ENCODE measurements at regions not wholly inside any gene's neighbourhood (a gene's known extent, or its start where the extent isn't known, plus 50 kb on each side); places are given as distances from the start of the nearest gene placed in this dataset.

DNA sequence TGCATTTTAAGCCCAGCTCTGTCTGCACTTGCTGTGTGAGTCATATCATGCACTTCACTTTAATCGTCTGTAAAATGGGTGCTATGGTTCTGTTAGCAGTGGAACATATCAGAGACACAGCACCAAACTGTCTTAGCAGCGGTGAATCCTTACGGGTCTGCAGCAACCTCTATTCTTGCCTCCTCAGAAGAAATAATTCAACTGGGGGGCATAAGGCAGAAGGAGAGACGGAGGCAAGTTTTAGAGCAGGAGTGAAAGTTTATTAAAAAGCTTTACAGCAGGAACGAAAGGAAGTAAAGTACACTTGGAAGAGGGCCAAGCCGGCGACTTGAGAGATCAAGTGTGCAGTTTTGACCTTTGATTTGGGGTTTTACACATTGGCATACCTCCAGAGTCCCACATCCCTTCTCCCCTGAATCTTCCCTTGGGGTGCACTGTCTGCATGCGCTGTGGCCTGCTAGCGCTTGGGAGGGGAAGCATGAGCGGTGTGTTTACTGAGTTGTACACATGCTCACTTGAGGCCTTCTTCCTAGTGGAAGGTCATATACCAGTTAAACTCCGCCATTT lies 109.8 kb downstream of the DDX1 start:
- no peak for DNase-seq

DNA sequence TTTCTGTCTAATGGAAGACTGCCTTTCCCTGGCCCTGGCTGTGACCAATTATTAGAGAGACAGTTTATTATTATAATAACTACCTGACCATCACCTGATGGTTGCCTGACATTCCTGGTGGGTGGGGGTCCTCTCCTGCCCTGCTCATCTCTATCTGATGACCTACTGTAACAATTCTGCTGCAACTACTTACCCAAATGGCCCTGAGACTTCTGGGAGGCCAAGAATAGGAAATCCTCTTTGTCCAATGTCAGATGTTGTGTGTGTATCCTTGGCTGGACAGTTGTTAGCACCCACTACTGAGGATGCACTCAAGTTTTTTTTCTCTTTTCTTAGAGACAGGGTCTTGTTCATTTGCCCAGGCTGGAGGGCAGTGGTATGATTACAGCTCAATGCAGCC lies 110.3 kb downstream of the DDX1 start:
- DNase-seq: no peak

DNA sequence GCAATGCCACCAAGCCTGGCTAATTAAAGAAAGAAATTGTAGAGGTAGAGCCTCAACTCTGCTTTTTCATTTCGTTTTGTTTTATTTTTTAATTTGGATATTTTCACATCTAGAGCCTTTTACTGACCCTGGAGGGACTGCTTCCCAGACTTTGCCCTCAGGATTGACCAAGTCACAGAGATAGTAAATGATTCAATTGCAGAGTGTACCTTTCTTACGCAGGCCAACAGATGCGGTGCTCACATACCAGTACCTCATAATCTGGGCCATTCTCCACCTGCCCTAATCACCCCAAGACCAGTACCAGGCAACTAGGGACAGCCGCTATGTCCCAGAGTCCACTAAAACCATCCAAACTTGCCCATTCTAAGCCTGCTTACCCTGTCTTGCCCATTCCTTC lies 110.8 kb downstream of the DDX1 start:
- DNase-seq: no peak

DNA sequence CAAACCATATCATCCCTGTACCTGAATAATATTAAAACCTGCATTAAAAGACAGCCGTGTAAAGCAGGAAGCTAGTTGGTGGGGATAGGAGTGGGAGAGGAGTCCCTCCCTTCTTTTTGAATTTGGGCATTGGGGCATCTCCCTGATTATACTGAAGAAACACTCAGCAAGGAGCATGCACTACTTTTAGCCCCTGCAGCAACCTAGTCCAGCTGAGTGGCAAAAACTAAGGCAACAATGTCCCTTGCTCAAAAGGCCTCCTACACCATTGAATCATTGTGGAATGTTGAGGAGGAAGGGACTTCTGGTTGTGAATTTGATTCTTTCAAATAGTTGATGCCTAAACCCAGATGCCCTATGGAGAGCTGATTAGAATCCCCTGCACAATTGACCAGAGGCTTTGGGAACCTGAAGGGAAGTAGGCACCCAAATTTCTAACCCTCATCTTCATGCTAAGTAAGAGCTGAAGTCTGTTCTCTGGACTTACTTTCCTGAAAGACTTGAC lies 111.7 kb downstream of the DDX1 start:
- no peak for DNase-seq

DNA sequence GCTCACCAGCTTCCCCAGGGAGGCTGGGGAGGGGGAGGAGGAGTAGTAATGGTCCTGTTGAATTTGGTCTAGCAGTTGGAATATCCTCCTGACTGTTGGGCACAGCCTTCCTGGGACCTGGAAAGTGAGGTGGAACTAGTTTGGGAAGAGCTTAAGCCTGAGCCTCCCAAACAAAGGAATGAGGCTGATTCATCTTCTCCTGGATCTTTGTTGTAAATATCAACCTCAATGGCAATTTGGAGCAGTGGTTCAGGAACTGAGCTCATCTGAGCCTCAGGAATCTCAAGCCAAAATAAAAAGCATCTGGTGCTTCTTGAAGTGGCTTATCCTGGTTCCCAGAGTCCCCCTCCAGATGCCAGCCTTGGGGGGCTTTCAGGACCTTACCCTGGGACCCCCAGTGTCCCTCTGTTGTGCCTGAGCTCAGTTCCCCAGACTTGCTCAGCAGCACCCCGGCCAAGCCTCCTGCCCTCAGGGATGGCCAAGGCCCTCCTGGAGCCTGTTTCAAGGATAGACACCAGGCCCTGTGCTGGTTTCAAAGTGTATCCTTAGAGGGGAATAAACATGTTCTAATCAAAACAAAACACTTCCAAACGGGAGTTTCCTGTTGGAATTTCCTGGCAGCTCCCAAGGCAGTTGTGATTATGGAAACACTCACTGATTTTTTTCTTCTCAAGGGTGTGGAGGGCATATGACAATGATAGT lies 112.6 kb downstream of the DDX1 start:
- DNase-seq: peak in 1 of 2 donors; percentile 19

DNA sequence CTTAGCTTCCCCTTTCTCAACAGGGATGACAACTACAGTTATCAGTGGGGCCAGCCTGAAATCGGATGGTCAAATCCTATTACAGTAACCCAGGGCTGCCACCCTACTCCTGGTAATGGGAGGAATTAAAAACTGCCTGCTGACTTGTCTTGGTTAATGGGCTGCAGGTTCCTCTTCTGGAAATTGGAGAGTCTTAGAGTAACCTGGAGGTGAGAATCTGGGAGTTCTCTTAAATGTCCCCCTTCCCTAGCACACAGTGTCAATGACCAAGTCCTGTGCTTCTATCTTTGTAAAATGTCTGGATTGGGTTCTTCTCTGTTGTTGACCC lies 113.1 kb downstream of the DDX1 start:
- DNase-seq: no peak

DNA sequence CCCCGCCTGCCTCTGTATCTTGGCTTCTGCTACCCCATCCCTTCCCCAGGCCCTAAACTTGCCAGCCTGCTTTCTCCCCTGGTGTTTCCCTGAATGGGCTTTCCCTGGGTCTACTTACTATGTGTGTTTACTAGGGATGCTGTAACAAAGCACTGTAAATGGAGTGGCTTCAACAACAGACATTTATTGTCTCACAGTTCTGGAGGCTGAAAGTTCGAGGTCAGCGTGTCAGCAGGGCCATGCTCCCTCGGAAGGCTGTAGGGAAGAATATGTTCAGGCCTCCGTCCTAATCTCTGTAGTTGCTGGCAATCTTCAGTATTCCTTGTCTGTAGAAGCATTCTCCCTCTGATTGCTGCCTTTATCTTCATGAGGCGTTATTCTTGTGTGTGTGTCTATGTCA lies 113.6 kb downstream of the DDX1 start:
- DNase-seq: no peak

DNA sequence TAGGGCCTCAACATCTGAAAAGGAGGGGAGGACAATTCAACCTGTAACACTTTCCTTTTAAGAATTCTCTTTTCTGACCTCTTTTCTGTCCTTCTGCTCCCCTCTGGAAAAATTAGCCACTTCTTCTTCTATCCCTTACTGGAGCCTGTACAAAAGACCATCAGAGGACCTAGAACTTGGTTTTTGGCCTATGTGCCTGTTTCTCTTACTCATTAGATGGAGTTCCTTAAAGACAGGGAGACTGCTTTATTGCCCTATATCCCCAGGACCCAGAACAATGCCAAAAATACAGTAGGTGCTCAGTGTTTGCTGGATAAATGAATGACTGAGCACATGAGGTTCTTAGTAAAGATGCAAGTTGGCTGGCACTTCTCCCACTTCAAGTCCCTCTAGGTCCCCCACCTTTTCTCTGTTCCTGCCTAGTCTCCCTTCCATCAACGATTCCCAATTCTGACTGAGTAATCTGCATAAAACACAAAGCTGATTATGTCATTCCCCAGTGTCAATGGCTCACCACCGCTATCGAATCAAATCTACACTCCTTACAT lies 114.2 kb downstream of the DDX1 start:
- DNase-seq: no peak

DNA sequence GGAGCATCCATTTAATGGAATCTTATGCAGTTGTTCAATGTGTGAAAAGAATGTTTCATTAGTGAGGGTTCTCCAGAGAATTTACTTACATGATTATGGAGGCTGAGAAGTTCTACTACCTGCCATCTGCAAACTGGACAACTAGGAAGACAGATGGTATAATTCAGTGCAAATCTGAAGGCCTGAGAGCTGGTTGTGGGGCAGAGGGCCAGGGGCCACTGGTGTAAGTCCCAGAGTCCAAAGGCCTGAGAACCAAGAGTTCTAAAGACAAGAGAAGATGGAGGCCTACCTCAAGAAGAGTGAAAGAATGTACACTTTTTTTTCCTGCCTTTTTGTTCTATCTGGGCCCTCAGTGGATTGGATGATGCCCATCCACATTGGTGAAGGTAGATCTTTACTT lies 114.8 kb downstream of the DDX1 start:
- no peak for DNase-seq

DNA sequence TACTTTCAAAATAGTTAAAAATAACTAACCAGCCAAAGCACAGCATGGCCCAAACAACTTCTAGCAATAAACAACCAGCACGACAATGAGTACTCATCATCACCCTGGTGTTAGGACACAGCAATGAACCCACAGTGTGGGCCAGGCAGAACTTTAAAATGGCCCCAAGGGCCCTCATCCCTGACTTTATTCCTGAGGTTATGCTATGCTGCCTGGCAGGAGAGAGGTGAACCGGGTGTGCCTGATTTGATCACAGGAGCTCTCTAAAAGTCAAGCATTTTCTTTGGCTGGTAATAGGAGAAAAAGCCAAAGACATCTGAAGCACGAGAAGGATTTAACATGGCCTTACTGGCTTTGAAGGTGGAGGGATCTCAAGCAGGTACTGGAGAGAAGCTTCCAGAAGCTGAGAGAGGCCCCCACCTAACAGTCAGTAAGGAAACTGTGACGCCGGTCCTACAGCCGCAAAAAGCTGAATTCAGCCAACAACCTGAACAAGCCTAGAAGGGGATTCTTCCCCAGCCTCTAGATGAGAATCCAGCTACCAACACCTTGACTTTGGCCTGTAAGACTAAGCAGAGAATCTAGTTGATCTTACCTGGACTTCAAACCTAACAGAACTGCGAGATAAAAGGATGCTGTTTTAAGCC lies 115.4 kb downstream of the DDX1 start:
- DNase-seq: no peak

DNA sequence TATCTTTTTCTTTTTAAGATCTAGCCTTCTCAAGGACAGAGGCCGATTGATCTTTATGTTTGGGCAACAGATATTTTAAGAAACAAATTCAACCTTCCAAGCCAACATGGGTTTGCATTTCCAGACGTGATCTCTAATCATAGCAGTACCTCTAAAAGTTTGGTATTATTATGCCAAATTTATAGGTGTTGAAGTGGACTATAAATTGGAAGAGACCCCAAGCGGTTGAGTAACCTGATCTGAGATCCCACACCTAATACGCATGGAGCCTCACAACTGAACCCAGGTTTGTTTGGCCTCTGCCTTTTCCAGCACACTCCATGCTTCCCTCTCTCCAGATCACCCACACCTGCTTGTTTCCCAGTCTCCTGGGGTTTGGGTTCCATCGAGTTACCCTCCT lies 116.5 kb downstream of the DDX1 start:
- no peak for DNase-seq

DNA sequence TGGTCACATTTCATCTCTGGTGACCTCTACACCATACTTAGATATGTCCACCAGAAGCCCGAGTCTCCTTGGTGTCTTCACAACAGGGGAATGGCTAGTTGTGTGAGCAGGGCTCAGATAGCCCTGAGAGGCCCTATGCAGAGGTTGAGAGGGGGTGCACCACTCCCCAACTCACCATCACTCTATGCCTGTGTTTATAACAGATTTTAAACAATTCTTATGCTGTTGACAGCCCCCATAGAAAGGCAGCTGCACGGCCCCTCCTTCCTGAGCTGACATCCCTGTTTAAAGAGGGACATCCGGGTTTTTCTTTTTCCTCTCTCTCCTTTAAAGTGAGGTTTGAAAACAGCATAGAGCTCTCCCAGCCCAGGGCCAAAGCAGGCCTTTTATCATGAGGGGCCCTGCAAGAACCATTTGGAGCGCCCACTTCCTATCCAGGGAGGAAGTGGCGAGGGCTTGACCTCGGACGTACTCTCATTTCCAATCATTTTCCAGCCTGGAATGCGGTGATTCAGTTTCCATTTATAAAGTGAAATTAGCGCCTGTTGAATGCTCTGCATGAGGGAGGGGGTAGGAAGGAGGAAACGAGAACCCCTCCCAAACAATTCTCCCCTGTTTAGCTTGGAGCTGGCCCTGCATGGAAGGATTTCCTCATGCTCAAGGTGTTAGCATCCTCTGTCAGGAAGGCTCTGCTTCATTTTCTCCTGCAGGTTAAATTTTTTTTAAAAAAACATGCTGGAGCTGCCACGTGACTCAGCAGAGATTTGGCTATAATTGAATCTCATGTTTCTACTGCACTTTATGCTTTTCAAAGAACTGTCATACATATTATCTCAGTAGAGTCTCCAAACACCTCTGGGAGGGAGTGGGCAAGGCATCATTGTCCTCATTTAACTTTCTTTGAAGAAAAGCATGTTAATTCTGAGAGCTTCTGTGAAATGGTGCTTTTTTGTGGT lies 117.5 kb downstream of the DDX1 start:
- no peak for DNase-seq

DNA sequence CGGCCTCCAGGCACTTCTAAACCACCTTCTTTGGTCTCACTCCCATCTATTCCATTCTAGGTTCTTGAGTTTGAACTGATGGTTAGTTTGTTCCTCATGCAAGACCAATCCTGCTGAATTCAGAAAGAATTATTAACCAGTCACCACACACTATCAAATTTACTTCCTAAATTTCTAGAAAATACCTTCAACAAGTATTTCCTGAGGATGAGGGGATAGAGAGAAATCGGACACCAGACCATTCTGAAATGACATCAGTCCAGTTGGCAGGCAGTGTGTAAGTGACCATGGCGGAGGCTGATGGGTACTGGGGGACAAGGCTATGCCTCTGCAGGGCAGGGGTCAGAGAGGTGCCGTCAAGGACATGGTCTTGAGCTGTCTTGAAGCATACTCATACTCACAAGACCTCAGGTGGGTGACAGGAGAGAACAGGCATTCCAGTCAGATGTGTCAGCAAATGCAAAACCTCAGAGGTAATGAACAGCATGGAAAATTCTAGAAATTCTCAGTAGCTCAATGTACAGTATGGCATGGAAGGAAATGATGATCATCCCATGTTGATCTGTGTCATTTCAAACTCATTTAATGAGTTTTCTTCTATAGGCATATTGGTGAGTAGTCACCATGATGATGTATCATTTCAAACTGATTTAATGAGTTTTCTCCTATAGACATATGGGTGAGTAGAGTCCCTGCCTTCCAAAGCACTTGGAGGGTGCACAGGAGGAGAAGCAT lies 119.6 kb downstream of the DDX1 start:
- no peak for DNase-seq

DNA sequence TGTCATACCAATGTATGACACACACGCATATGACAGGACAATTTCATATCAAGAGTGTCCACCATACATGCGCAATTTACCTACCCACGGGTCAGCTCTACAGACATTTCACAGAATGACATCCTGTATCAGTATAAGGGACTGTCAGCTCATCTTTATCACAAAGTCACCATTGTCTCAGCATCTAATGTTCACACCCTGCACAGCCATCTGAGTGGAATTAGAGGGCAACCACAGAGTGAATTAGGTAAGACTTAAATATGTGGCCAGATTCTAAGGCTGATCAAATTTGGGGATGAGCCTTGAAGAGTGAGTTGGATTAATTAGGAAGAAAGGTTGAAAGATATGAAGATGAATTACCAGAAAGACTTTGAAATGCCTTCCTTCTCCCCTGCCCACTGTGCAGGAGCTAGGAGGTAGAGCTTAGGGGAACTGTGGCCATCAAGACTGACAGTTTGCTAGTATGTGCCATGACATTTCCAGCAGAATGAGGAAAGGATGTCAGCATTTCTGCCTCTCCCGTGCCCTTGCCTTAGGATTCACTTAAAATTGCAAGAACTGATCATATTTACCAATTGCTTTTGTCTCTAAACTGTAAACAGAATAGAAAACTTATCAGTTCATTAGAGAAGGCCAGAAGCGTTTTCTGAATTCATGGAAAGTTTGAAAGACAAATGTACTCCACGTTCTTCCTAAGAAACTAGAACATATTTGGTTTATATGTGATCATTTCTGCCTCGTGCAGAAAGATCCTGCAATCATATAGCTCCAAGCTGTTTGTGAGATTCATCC lies 121.1 kb downstream of the DDX1 start:
- no peak for DNase-seq

DNA sequence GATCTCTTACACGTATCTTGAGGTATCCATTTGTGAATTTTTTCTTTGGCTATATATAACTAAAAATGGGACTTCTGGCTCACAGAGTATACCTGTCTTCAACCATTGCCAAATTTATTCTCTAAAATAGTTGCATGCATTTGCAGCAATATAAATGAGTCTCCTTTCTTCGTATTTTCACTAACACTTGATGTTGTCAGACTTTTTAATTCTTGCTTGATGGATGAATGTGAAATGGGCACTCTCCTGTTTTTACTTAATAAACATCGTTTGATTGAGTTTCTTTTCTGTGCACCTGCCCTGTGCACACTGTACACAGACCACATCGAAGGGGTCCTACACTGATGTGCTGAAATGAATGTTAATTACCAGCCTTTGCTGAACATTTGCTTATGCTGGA lies 121.8 kb downstream of the DDX1 start:
- DNase-seq: no peak

DNA sequence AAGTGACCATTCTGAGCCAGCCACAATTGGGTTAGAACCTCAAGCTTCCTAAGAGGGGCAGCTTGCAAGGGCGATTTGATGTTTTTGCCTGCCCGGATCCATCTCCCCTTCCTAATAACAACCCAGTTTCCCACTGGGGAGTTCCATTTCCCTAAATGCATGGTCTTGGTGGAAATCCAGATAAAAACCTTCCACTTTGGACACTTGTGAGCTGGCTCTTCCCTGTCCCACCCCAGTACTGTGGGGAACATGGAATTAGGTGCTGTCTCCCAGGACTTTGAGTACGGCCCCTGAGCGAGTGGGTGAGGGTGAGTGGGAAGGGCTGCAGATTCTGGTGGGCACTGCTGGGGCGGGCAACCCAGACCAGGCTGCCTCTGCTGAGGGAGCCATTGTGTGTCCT lies 122.3 kb downstream of the DDX1 start:
- DNase-seq: no peak

DNA sequence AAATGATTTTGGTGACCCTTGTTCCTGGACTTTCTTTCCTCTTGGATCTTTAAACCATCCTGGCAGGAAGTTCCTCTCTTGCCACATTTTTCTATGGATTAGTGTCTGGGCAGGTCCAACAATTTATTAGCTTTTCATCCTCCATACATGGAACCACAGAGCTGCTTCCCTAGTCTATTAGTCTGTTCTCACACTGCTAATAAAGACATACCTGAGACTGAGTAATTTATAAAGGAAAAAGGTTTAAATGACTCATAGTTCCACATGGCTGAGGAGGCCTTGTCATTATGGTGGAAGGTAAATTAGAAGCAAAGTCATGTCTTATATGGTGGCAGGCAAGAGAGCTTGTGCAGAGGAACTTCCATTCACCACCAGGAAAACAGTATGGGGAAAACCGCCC lies 122.9 kb downstream of the DDX1 start:
- no peak for DNase-seq

DNA sequence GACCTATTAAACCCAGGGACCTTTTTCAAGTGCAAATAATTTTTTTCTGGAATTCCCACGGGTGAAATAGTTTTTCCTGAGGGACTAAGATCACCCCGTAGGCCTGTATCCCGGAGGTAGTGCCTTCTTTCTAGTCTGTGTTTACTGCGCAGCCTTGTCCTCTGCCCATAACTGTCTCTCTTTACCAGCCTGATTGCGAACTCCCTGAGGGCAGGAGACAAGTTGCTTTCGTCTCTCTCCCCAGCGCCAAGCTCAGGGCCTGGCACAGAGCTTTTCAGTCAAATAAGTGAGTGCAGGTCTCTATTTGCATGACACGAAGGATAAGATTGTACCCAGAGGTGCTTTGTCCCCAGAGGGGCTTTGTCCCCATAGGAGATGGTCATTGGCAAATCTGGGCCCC lies 123.9 kb downstream of the DDX1 start:
- DNase-seq: no peak

DNA sequence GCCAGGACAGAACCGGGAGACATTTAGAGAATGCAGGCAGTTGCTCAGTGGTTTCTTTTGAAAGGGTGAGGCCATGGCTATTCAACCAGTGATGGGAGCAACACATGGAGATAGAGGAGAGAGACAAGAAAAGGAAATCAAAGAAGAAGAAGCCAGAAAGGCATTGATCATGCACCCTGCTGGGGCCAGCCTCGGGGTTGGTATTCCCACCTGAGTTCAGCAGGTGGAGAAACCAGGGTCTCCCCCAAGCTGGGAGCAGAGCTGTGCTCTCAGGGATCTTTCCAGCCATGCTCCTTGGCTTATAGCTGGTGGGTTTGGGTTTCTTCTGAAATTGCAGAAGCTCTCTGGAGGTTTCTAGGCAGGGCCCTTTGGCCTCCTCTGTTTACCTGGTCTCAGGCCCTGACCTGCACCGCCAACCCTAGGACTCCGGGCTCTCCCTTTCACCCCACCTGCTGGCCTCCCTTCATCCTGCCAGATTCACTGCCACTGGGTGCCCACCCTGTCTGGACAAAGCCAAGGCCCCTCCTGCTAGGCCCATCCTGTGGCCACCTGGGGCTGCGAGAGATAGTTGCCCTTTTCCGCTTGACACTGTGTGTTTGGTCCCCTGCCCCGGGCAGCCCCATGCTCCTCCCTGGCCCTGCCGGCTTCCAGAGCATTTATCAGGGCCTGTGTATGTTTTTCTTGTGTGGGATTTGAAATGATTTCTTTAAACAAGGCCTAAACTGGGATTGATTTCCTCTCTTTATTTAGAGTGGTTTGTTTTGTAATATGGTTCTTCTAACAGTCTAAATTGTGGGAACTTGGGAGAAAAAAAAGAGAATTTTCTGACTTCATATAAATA lies 126.7 kb downstream of the DDX1 start:
- no peak for DNase-seq

DNA sequence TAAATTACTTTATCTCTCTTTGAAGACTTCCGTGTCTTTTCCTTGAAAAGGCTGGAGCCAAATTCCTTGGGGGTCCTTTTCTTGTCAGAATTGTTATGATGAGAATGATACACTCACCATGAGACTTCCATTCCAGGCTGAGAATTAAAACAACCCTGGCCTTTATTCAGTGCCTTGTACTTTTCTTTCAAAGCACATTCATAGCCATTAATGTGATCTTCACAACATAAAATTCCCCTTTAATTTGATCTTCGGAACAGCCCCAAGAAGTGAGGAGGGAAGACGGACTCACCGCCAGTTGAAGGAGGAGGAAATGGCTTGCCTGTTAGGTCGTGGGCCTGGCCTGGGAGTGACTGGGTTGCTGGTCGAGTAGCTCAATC lies 127.3 kb downstream of the DDX1 start:
- DNase-seq: no peak

All from right lung (tissue), 2 donors.